ENCODE measurements at regions not wholly inside any gene's neighbourhood (a gene's known extent, or its start where the extent isn't known, plus 50 kb on each side); places are given as distances from the start of the nearest gene placed in this dataset.

GRCh38 chr2:150955231-150955630 is 306.4 kb downstream of the RBM43 start:
- no peak for DNase-seq

- no peak for DNase-seq
Measured at GRCh38 chr2:150946831-150947230, 314.8 kb downstream of the RBM43 start.

- peak; percentile 42 for DNase-seq
Measured at GRCh38 chr2:150944315-150944714, 317.3 kb downstream of the RBM43 start.

DNA sequence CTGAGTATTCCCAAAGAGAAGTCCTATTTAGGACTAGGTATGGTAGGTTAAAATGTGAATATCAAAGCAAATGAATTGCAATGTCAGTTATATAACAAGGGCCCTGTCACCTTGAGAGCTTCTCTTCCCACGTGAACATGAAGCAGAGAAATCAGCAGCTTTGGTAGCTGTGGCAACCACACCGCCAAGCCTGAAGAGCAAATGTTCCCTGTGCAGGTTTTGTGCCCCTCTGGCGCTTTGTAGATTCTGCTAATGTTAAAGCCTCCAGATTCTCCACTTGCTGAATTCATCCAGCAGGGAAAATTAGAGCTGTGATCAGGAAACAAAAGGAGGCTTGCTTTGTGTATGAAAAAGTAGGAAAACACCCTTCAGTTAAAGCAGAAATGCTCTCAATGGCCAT is 322.6 kb downstream of the RBM43 start:
- no peak for DNase-seq

GRCh38 chr2:150938527-150938926 is 323.1 kb downstream of the RBM43 start:
- DNase-seq: no peak

DNA sequence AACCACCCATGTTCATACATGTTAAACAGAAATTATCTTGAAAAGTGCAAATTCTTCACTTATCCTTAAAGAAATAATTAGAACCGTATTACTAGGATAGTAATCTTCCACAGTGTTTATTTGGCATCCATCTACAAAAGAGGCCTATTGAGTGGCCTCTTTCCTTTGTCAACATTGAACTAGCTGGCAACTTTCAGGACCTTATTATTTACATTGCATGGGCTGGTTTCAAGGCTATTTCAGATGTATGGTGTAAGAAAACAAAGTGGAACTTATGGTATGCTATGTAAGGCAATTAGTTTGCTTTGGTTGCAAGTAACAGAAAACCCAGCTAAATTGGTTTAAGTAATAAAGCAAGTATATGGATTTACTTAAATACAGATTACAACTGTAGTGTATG is 324.6 kb downstream of the RBM43 start:
- no peak for DNase-seq

DNA sequence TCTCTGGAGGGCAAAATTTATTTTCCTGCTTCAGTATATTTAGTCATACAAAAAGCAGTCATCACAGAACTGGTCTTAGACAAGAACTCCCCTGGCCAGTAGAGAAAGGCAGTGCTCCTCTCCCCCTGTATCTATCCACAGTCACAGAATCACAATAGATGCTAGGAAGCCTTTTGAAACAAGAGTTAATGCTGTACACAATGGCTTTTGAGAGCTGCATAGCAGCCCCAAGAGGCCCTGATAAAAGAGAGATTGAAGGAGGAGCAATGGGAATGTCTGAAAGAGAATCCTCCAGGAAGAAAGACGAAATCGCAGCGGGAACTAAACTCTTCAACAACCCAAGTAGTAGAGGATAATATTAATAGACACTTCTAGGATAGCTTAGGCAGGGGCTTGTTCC is 330.2 kb downstream of the RBM43 start:
- no peak for DNase-seq

DNA sequence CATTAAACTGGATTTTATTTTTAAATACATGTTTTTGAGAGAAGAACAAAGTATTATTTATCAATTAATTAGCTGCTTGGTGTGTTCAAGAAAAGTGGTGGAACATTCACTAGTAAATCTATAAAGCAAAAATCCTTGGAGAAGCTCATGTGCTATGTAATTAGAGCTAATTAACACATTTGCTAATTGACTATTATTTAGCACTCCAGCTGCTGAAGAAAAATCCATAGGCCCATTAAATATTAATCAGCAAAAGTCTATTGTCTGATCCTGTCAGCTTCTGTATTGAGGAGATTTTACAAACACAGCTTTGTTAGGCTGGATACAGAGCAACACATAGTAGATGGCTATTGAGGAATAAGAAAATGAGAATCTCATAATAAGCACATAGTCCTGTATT is 336.1 kb downstream of the RBM43 start:
- no peak for DNase-seq

DNA sequence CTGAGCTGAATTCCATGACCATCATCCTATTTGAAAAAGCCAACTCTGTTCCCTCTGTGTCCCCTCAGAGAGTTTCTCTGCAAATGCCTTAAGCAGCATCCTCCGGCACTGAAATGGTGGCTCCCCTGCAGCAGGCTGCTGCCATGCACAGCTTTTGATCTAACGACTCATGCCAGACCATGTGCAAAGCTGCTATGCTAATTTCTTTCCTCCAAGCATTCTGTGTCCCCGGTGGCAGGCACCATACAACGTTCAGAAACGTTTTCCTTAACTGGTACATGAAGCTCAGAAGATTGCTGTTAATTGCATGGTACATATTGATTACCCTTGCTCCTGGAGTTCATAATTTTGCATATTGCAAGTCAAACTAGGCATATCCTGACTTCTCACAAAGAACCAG is 336.8 kb downstream of the RBM43 start:
- peak; percentile 9 for DNase-seq

DNA sequence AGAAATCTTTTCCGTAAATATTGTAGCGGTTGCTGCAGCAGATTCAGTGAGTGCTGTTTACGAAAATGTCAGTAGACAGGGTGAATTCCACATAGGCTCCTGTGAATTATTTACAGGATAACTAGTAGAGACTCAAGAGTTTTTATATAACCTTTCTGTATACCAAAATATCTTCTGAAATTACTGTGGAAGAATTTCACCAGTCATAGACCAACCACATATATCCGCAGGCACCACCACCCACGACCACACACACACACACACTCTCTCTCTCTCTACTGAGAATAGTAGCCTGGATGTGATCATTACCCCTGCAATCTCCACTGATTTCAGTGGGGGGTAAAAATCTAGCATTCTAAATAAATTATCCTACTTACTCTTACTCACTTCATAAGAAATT is 341.8 kb downstream of the RBM43 start:
- no peak for DNase-seq

- no peak for DNase-seq
Measured at GRCh38 chr2:150917961-150918713, 343.5 kb downstream of the RBM43 start.

GRCh38 chr2:150916467-150917396 is 344.9 kb downstream of the RBM43 start:
- no peak for DNase-seq

DNA sequence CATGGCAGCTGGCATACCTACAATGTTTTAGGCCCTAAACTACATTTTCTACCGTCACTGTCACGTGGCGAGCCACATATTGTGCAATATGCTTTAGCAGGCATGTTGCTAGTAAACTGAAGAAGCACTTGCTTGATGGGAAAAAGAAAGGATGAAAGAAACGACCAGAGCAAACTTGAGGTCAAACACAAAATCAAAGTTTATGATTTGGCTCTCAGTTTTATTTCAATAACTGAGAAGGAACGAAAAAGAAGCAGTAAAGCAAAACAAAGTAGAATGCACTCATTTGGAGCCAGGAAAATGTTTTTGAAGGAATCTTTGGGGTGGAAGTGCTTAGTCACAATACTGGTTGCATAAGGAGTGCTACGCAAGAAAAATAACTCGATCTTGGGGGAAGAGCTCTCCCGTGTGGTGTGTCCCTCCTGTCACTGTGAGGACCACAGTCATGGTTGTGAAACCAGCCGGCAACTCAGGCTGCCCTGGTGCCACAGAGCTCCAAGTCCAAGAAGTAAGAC is 349.8 kb downstream of the RBM43 start:
- no peak for DNase-seq

DNA sequence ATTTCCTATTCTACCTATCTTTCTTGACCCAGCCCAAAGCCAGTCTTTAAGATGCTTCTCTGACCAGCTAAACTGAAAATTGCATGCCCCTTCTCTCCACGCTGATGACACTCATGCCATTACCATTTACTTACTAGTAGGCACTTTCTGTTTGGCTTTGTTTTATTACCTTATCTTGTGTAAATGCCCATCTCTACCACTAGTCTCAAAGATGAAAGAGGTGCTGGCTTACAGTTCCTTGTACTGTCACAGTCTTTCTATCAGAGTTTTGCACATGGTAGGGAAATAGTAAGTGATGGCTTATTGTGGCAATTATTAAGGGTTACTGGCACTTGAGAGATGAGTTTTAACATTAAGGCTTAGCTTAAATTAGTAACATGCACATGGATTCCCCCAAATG is 352.1 kb downstream of the RBM43 start:
- DNase-seq: no peak

DNA sequence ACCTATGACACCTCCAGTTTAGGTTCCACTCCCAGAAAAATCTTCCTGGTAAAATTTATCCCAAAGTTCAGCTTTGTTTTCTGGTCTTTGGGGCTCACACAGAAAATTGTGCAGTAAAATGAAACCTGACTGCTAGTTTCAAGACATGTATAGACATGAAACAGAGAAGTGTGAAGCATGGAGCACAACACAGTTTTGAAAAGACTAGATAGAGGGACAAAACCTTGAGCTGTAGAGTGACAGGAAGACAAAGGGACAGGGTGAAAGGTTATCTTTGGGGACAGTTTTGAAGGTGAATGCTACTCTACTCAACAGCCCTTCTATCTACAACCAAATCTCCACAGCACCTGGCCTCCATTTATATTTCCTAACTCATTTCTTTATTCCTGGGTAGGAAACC is 352.6 kb downstream of the RBM43 start:
- DNase-seq: no peak

- no peak for DNase-seq
Measured at GRCh38 chr2:150907466-150907865, 354.2 kb downstream of the RBM43 start.

GRCh38 chr2:150903461-150903860 is 358.2 kb downstream of the RBM43 start:
- no peak for DNase-seq

DNA sequence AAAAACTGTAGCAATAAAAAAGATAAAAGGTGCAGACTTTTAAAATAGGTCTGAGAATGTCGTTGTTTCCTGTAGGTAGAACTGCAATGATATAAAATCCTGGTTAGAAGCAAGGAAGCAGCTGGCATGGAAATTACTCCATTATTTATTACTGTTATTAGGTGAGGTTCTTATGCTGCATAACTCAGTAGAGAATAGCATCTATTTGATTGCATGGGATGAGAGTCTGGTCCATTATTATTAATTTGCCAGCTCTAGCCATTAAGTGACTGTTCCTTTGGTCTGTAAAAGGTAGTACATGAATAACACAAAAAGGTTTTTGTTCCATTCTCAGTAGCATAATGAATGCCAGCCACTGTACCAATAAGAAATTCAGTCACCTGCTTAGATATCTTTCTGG is 358.6 kb downstream of the RBM43 start:
- no peak for DNase-seq

DNA sequence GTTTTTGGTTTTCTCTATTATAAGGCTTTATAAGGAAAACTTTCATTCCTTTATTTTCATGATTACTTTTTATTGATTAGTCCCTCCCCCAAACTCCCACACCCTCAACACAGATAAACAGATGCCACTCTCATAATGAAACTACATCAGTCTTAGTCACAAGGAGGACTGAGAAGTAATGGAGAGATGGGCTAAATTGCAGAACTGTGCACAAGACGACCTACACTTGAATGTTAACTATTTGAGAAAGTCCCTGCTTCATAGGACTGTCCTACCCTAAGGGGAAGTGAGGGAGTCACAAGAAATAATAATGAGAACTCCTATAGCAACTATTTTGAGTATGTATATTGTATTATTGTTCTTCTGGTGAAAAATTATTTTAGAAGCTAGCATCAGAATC is 360.8 kb downstream of the RBM43 start:
- no peak for DNase-seq

GRCh38 chr2:150895968-150896367 is 365.7 kb downstream of the RBM43 start:
- DNase-seq: no peak

DNA sequence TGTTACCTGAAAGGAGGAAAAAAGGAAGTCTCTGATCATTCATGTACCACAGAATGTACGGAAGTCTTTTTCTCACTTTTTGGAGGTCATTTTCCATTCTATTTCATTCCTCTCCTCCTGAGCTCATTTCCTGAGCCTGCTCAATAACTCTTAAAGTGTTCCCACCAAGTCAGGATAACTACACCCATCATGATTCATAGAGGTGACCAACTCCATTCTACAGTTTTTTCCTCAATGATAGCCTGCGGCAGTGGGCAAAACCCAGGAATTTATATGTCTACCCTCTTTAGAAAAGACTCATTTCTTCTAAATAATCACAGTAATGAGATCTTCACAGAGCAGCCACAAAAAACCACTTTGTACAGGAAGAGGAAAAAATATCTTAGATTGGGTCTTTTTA is 372.5 kb downstream of the RBM43 start:
- DNase-seq: no peak

DNA sequence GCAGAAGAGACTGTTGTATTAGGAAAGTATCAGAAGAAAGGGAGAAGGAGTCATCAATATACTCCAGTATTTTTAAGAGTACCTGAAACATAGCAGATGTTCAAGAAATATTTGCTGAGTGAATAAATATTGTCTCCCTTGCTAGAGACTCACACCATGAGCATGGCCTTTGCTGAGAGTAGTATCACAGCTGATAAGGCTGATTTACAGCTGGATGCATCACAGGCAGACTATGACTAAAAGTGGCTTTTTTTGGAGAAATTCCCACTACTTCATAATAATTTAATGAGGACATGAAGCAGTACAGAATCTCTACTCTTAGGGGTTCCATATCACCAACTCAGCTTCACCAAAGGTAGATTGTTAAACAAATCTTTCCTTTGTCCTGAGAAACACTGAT is 373.3 kb downstream of the RBM43 start:
- no peak for DNase-seq

GRCh38 chr2:150887926-150888325 is 373.7 kb downstream of the RBM43 start:
- DNase-seq: no peak

DNA sequence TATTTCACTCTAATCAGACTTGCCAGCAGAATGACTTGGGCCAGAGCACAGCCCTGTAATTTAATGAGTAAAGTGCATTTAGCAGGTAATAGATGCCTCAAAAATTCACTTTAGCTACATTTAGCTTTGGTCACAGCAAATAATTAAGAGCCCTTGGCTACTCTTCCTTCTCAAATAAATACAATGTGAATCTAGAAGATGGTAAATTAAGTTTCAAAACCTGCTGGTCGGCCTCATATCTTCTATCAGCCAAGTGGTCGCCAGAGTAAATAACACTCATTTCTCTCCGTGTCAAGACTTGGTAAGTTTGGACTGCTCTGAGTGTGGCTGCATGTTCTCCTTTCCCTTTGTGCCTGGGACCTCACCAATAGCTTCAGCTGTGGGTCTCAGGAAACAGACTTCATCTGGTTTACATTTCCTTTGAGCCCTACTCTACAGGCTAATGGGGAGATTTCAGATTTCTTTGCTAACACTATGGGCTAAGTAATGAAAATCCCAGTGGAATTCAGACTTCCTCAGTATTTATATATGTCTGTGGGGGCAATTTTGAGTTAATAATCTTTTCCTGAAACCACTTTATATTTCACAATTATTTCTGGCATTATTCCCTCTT is 375.8 kb downstream of the RBM43 start:
- DNase-seq: no peak

Measured in NCI-H526 treated with DMSO at 0.1 percent for 48 hours (cell line).